ENCODE measurements at regions not wholly inside any gene's neighbourhood (a gene's known extent, or its start where the extent isn't known, plus 50 kb on each side); places are given as distances from the start of the nearest gene placed in this dataset.
A peak's percentile ranks its signal among the peaks of the same experiment; 100 is the strongest.

DNA sequence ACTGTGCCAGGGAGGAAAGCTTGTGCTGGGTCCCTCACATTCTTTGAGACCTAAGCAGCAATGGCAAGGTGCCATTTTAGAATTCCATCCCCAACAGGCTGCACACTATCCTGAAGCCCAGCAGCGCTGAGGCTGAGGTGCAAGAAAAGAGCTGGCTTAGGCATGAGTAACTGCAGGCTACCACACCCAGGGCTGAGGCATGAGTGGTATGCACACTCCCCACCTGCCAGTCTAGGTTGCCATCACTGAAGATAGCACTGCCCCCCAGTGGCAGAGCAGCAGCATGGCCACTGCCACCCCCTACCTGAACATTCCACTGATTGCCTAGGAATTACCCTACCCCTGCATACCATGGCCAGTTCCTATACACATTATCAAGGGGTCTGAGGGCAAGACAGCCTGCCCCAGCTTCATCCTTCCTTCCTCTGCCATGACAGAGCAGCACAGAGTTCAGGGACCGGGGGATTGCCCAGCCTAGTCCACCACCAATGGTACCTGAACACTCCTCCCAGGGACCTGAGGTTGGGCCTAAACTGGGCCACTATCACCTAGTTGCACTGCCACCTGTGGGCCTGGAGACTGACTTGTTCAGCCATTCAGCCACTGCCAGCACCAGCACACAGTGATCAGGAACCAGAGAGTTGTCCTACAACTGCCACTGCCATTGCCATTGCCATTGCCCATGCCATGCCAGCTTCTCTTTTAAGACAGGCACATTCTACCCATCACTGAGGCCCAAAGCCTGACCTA lies 129.8 kb downstream of the SATB1 start:
- peak; percentile 14 to 24 for DNase-seq (ENCODE audit: low read depth in 2 of 2)

DNA sequence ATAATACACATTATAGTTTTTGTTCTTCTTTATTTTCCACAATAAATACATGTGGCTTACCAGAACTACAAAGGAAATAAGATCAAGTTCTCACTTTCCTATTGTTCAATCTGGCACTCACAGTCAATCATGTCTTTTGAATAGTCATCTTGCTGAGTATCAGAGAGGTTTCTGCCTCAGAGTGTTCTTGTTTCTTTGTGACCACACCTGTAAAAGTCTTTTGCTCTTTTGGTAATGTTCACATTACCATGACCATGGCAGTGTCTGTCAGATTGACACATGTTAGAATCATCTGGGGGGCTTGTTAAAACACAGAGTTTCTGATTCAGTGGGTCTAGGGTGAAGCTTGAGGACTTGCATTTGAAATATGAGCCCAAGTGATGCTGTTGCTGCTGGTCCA lies 135.0 kb downstream of the SATB1 start:
- no peak for DNase-seq (ENCODE audit: low read depth in 2 of 2)

DNA sequence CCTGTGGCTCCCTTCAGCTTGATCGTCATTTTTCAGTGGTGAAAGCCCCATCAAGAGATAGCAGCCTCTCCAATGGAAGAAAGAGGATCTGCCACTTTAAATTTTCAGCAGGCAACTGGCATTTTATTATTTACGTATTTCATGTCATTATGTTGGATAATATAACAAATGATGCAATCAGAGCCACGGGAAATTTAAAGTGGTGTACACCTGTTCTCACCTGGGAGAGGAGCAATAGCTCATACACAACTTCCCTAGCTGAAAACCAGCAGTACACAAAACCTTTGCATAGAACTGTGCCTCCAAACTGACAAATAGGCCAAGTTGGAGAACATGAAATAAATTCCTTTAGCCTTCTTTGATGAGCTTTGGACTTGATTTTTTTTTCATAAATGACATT lies 136.9 kb downstream of the SATB1 start:
- DNase-seq (ENCODE audit: low read depth in 2 of 2), result no peak

DNA sequence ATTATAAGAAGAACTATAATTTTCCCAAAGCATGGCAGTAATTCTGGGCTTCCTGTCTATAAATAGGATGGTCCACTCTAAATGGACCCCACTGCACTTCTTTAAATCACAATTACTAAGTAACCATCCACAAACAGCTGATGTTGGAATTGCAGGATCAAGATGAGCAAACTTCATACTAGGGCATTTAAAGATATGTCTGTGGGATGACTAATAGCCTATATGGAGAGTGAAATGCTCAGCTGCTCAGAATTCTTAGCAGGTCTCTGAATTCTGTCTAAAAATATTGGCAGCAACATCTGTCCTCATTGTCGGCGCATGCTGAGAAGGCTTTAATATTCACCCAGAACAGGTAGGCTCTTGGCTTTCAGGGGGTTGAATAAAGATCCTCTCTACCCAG lies 140.4 kb downstream of the SATB1 start:
- no peak for DNase-seq (ENCODE audit: low read depth in 2 of 2)

DNA sequence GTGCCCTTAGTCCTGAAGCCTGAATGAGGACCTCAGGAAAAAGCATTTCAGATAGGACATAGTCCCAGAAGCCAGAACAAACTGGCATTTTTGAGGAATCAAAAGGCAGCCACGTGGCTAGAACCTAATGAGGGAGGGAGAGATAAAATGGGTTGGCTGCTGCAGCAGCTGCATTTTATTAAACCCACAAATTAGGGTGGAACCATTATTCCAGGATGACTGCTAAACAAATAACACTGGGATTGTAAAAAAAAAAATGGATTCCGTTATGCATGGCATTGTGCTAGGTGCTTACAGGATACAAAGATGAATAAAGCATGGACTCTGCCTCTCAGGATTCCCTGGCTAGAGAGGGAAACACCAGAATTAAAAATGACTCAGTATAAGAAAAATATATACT lies 141.5 kb downstream of the SATB1 start:
- DNase-seq (ENCODE audit: low read depth in 2 of 2), result no peak

DNA sequence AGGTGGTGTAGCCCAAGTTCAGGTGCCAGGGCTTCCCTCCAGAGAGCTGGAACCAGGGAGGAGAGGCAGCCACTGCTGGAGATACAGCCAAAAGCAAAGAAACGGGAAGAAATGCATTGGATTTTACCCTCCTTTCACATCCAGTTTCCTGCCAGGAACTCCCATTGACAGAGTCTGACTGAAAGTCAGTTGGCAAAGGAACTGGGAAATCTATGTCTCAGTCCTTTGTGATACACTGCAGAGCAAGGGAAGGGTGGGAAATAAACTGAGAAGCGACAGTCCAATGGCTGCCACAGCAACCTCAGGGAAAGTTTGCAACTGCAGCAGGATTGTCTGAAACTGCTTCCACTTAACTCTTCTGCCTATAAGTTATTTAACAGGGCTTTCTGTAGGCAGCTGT lies 142.6 kb downstream of the SATB1 start:
- DNase-seq (ENCODE audit: low read depth in 2 of 2), result no peak

DNA sequence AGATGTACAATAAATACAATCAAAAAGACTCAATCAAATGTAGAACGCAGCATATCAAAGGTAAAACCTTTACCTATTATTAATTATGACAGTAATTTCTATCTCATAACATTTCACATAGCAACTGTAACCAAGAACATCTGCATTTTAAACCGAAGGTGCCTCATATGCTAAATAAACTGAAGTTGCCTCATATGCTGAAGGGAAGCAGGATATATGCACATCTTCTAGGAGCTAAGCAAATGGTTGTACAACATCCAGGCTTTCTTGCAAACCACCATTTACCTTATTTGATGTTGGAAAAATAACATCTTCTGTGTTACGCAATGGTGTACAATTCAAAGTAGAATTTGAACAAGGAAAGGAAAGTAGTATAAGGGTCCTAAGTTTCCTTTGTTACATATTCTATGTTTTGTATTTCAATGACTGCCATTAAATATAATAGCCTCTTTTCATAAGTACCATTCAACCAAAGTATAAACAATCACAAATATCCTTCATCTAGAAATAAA lies 145.9 kb downstream of the SATB1 start:
- no peak for DNase-seq (ENCODE audit: low read depth in 2 of 2)

DNA sequence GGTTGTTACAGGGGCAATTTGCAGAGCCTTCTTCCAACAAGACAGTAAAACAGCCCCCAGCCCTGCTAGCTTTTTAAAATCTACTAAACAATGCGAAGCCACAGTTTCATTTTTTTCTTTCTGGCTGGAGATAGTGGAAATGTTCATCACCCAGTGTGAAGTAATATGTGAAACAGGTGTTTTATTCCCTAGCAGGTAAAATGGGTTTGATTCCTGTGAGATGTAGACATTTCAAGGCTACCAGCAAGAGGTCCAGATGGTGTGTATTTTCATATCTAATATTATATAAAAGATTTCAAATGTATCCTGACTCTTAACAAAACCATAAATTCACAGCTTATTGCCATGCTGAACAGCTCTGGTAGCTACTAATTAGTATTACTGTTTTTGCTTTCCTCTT lies 160.3 kb downstream of the SATB1 start:
- no peak for DNase-seq (ENCODE audit: low read depth in 2 of 2)

DNA sequence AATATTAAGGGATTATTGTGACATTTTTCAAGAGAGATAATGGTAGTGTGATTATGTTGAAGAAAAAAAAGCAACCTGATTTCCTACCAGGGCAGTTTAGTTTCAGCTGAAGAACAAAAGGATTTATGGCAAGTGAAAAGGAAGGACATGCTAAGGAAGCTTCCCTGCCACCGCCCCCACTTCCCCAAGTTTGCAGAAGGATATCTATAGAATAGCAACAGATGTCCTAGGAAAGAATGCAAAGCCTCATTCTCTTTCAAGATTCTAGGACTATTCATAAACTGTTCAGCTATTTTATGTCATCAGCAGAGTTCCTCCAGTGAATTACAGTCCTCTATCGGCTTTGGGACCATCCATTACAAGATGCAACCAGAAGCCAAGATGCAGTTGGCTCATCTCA lies 160.8 kb downstream of the SATB1 start:
- DNase-seq (ENCODE audit: low read depth in 2 of 2), result no peak

DNA sequence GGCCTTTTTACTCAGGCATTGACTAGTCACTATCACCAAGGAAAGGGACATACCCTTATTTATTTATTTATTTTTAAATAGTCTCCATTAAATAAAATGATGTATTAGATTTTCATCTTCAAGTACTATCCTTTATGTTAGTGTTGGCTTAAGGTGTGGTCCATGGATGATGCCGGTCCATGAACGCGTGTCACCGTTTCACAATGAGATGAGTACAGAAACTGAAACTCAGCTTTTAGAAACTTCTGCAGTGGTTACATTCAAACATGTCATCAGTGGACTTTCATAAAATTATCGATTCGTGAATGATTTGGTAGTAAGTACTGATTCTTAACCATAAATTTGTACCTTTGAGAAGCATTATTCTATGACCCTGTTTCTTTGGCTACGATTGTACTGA lies 166.6 kb downstream of the SATB1 start:
- DNase-seq (ENCODE audit: low read depth in 2 of 2), result no peak

DNA sequence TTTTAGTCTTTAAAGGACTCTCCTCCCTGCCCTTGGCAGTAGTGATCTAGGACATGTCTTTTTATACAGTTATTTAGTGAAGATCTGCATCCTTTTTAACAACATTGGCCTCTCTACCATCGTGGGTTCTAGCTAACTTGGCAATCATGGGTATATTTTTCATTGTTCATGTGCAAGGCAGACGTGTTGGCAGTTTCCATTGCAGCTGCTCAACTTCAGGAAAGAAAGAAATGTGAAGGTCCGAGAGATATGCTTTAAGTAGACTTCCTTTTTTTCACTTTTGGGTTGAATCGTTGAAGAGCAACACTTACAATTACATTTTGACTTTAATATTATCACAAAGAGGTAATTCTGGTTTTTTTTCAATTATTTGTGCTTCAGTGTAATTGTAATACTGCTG lies 172.6 kb downstream of the SATB1 start:
- no peak for DNase-seq (ENCODE audit: low read depth in 2 of 2)

DNA sequence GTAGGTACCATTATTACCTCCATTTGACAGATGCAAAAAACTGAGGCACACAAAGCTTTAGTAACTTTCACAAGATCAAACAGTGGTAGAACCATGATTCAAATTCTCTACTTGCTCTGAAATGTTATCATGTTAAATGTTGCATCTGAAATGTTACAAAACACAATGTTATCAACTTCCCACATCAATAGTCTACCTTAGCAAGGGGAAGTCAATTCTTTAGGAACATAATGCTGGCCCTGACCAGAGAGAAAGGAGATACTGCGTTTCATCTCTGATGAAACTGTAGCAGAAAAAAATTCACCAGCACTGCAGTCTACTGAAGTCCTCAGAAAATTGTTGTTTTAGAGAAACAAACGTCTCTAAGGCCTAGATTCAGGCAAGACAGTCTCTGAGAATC lies 174.1 kb downstream of the SATB1 start:
- DNase-seq (ENCODE audit: low read depth in 2 of 2), result no peak

DNA sequence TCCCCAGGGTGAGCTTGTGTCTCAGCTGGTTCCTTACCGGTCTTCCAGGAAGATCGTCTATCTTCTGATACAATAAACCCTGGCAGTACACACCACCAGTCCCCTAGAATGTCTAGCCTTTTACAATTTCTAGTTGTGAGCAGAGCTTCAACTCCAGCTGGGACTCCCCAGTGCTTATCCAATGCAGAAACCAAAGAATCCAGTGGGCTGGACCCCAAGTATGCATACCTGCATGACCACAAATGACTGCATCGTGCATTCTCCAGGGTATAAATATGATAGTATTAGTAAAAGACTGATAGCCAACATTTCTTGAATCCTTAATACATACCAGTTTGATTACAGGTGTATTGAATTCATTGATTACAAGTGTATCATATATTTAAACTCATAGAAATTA lies 176.0 kb downstream of the SATB1 start:
- DNase-seq (ENCODE audit: low read depth in 2 of 2), result no peak

DNA sequence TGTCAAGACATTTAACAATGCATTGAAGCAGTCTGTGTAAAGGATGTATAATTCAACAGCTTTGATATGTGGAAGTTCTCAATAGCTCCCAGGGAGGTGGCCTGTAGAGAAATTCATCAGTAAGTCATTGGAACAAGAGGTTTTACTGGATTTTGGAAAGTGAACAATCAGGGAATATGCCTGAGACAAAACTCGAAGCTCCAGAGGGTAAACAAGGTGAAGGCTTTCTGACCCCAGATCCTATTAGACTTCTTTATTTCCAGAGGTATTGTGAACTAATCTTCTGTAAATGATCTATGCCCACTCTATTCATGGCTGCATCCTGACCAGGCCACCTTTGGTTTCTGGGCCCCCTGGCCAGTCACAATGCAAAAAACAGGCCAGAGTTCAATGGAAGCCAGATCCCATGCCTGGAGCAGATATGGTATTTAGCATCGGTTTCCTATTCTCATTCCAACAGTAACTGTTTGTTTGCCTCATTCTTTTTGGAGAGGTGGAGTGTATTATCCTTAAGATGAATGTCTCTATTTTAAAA lies 177.3 kb downstream of the SATB1 start:
- DNase-seq (ENCODE audit: low read depth in 2 of 2), result no peak

DNA sequence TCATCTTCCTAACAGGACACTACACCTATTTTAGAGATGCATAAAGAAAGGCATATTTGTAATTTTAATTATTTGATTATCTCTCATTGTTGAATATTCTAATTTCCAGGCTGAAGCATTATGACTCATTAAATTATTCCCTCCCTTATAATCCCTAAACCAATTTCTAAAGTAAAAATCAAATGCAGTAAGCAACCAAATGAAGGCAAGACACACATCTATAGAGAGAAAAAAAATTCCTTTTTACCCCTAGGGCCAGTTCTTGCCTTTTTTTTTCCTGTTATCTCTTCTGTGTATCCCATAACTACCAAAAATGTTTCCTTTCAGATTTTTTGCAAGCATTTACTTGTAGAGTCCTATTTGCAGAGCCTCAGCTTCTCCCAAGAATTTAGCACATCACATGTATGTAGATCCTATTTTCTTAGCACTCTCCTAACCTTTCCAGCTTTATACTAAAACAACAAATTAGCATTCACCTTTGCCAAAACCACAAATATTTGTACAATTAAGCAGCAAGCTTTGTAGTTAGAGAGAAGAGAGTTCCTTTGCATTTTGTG lies 177.9 kb downstream of the SATB1 start:
- DNase-seq (ENCODE audit: low read depth in 2 of 2), result no peak

DNA sequence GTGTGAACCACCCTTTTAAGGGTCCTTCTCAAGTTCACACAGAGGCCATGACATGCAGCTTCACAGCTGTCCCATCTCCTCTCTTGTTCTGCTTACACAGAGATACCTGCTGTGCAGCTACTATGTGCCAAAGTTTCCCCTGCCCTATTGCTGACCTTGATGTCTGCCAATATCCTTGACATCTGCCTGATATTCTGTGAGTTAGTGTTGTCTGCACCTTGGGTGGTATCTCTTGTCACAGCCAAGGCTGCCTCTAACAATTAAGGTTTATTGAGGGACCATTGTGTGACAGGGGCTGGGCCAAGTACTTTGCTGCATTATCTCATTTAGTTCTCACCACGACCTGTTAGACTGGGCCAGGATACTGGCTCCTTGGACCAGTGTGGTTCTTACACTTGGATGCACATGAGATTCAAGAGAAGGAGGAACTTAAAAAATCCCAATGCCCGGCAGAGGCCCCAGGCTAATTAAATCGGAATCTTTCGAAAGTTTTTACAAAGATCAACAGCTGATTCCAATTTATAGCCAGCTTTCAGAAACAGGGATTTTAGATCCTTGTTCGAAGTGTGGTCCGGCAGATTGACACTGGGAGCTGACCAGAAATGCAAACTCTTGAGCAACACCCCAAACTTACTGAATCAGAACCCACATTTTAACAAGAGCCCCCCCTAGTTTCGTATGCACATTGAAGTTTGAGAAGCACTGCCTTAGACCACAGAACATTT lies 178.6 kb downstream of the SATB1 start:
- DNase-seq (ENCODE audit: low read depth in 2 of 2), result no peak

DNA sequence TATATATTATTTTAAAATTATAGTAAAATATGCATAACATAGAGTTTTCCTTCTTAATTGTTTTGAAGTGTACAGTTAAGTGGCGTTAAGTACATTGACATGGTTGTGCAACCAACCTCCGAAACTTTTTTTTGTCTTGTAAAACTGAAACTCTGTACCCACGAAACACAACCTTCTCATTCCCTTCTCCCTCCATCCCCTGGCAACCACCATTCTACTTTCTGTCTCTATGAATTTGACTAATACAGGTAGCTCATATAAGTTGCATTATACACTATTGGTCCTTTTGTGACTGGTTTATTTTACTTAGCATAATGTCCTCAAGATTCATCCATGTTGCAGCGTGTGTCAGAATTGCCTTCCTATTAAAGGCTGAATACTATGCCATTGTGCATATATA lies 179.4 kb downstream of the SATB1 start:
- no peak for DNase-seq (ENCODE audit: low read depth in 2 of 2)

DNA sequence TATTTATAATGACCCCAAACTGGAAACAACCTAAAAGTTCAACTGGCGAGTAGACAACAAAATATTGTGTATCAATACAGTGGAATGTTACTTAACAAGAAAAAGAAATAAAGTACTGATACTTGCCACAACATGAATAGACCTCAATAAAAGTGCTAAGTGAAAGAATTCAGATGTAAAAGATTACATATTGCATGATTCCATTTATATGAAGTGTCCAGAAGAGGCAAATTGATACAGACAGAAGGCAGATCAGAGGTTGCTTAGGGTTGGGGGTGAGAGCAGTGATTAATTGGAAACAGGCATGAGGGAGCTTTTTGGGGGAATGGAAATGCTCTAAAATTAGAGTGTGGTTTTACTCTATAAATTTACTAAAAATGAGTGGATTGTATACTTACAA lies 183.3 kb downstream of the SATB1 start:
- no peak for DNase-seq (ENCODE audit: low read depth in 2 of 2)

DNA sequence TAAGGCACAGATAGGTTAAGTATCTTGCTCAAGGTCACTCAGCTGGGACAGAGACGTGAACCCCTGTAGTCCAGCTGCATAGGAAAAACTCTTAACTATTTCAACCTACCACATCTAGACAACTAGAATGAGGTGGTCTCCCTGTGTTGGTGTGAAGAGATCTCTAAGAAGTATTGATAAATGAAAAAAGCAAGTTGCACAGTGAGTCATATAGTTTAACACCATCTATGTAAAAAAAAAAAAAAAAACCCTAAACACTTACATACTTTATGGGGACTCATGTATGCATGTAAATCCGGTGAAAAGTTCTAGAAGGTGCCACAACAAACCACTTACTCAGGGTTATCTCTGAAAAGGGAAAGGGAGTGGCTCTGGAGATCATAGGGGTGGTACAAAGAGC lies 185.5 kb downstream of the SATB1 start:
- no peak for DNase-seq (ENCODE audit: low read depth in 2 of 2)

DNA sequence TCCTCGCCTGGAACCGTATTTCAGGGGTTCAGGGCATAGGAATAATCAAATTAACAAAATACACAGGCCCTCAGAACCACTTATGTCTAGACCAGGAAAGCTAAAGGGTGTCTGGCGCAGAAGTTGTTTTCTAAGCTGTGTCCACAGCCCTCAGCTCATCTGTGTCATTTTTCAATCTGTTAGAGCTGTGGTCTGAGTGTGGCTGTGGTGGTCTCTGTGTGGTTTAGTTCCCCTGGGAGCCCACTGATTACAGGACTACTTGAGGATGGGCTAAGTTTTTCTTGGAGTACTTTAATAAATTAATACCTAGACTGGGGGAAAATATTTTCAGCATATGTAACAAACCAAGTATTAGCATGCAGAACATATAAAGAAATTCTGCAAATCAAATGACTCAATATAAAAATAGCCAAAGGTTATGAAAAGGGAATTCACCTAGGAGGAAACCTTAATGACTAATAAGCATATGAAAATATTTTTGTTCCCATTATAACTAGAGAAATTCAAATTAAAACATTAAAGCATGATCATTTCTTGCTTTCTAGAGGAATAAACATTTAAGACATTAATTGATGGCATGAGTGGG lies 186.3 kb downstream of the SATB1 start:
- DNase-seq (ENCODE audit: low read depth in 2 of 2), result no peak

DNA sequence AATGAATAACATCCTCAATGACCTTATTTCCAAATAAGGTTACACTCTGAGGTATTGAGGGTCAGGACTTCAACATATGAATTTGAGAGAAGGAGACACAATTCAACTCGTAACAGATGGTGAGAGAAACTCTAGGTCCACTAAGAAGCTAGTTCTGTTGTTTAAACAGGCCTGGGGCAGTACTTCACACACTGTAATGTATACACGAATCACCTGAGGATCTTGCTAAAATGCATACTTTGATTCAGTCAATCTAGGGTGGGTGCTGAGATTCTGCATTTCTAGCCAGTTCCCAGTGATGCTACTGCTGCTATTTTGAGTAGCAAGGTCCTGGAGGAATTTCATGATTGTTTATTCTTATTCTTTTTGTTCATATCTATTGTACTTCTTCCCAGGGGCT lies 186.8 kb downstream of the SATB1 start:
- no peak for DNase-seq (ENCODE audit: low read depth in 2 of 2)

DNA sequence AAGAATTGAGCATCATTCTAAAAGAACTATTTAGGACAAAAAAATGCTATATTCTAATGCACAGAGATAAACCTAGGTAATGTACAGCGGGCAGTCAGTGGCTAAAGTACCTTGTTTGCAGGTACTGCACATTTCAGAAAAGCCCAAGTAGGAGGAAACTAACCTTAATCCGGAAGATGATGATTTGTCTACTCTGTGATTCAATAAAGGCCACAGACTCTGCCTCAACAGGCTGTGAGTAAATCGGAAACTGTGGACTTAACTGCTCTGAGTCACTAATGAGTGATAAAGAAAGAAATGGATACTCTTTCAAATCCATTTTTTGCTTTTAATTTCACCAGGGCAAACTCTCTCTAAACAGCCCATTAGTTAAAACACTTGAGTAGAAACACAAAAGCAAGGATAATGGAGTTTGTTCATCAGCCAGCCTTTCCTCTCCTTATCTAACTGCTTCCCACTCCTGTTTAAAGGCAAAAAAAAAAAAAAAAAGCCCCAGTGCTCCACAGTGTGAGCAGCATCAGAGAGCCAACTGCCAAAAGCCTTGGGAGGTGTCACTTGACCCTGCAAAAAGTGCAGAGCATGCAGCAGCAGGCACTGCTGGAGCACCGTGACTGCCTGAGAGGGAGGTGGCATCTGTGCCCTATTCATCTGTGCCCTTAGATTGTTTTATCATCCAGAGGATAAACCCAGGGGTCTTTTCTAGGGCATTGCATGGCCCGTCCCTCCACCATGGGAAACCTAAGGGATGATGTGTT lies 187.7 kb downstream of the SATB1 start:
- DNase-seq (ENCODE audit: low read depth in 2 of 2), result no peak
